ENCODE measurements at regions not wholly inside any gene's neighbourhood (a gene's known extent, or its start where the extent isn't known, plus 50 kb on each side); places are given as distances from the start of the nearest gene placed in this dataset.

DNA sequence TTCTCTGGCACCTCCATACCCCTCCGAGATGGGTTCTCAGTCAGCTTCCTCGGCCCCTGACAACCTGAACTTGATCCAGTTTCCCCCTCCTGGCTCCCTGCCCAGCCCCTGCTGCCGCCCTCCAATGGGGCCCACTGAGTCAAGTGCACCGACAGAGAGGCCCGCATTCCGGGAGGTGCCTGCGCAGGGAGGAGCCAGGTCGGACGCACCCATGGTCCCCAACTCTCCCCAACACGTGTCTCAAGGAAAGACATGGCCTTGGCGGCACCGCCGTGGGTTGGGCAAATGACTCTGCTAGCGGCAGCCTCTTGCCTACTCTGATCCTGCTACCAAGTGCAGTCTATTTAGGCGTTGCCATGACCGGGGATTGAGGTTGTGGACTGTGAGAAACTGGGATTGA, 275.3 kb downstream of the SNX13 start:
- TF ChIP-seq GATA2 (IDR thresholded peaks at IDR 0.05; ENCODE audit: low read depth, low read length), result no peak
- no peak for TF ChIP-seq GATA3 (IDR thresholded peaks at IDR 0.05; ENCODE audit: low read depth, low read length)
